Chondrocyte (in vitro differentiated cells): ENCODE measurements at regions not wholly inside any gene's neighbourhood (a gene's known extent, or its start where the extent isn't known, plus 50 kb on each side); places are given as distances from the start of the nearest gene placed in this dataset.
A peak's percentile ranks its signal among the peaks of the same experiment; 100 is the strongest.

Source experiments
- DNase-seq: peaks from one replicate; pipeline ENCODE4 v3.0.0; 2021; ENCODE audit warnings: mixed read lengths, low spot score
- H3K27ac Mint-ChIP-seq: one replicate; pipeline ENCODE4 v1.8.0; 2021; ENCODE audit warnings: mild to moderate bottlenecking, moderate library complexity, mixed read lengths; ENCODE audit not compliant: unreplicated experiment
- H3K27me3 Mint-ChIP-seq: 2 replicates; pipeline ENCODE4 v1.8.0; 2021; ENCODE audit warnings: low read depth, mixed read lengths
- H3K36me3 Mint-ChIP-seq: 2 replicates; pipeline ENCODE4 v1.8.0; 2021; ENCODE audit warnings: low read depth, mixed read lengths
- H3K4me1 Mint-ChIP-seq: 2 replicates; pipeline ENCODE4 v1.8.0; 2021; ENCODE audit warnings: low read depth, mild to moderate bottlenecking, mixed read lengths
- H3K4me3 Mint-ChIP-seq: one replicate; pipeline ENCODE4 v1.8.0; 2021; ENCODE audit warnings: mild to moderate bottlenecking, moderate library complexity, mixed read lengths; ENCODE audit not compliant: unreplicated experiment
- H3K9me3 Mint-ChIP-seq: 2 replicates; pipeline ENCODE4 v1.8.0; 2021; ENCODE audit warnings: low read depth, mixed read lengths
- TF ChIP-seq, protein P1 (sequence below): fragments of 200-600 bp; sonication (generic); IDR thresholded peaks from 2 replicates; pipeline ENCODE4 v1.5.0; 2021; ENCODE audit warnings: antibody characterized with exemption, mild to moderate bottlenecking, moderate library complexity

DNA sequence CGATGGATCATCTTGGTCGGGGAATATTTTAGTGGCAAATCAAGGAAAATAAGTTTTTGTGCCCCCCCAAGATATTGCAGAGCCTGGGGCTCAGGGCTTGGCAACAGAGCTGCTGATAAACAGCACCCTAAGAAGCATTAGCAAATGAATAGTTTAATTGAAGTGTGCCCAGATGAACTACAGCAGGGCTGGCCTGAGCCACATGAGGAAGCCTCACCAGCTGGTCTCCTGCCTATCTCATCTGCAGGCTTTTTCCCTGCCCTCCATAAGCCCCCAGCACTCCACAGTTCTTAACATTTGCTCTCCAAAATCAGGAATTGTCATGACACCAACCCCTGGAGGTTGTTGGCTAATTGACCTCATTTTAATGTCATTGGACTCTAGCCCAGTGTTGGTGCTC is 480.2 kb downstream of the HS3ST3B1 start:
- Mint-ChIP-seq H3K27ac (no peak overlapping the region), H3K27me3 (no peaks in the 10 kb centered on the region), H3K4me3 (no peak overlapping the region), H3K4me1 (peaks cover 17% of the 10 kb centered on the region), H3K36me3 (no peaks in the 10 kb centered on the region), H3K9me3 (no peaks in the 10 kb centered on the region)
- TF ChIP-seq, protein P1, sequence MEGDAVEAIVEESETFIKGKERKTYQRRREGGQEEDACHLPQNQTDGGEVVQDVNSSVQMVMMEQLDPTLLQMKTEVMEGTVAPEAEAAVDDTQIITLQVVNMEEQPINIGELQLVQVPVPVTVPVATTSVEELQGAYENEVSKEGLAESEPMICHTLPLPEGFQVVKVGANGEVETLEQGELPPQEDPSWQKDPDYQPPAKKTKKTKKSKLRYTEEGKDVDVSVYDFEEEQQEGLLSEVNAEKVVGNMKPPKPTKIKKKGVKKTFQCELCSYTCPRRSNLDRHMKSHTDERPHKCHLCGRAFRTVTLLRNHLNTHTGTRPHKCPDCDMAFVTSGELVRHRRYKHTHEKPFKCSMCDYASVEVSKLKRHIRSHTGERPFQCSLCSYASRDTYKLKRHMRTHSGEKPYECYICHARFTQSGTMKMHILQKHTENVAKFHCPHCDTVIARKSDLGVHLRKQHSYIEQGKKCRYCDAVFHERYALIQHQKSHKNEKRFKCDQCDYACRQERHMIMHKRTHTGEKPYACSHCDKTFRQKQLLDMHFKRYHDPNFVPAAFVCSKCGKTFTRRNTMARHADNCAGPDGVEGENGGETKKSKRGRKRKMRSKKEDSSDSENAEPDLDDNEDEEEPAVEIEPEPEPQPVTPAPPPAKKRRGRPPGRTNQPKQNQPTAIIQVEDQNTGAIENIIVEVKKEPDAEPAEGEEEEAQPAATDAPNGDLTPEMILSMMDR, result no peak
- DNase-seq, result no peak

DNA sequence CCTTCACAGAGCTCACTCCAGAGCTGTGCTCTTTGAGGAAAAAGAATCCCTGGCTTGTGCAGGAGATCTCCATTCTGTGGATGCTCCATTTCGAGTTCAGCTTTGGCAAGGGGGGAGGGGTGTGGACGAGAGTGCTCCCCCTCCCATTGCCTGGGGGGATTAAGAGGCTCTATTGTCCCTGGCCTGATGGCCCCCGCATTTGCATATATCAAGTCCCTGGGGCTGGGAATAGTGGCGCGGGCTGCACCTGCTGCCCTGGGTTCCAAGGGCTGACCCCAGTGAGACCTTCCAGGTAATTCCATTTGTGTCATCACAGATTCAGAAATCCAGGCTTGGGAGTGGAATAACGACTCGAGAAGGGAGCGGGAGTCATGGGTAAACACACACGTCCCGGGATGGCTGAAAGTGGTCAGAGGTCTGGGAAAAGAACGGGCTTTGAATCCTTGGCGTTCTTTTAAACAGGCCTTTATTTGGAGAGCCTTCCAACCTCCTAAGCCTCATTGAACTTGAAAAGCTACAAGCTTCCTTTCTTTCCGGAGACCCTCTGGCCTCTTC is 479.3 kb downstream of the HS3ST3B1 start:
- H3K27ac Mint-ChIP-seq, result no peak overlapping the region
- H3K4me1 Mint-ChIP-seq, result peaks cover 27% of the 10 kb centered on the region
- H3K27me3 Mint-ChIP-seq, result no peaks in the 10 kb centered on the region
- no peak for DNase-seq
- TF ChIP-seq, protein P1, result no peak
- H3K9me3 Mint-ChIP-seq, result no peaks in the 10 kb centered on the region
- no peak overlapping the region for H3K4me3 Mint-ChIP-seq
- H3K36me3 Mint-ChIP-seq, result no peaks in the 10 kb centered on the region

DNA sequence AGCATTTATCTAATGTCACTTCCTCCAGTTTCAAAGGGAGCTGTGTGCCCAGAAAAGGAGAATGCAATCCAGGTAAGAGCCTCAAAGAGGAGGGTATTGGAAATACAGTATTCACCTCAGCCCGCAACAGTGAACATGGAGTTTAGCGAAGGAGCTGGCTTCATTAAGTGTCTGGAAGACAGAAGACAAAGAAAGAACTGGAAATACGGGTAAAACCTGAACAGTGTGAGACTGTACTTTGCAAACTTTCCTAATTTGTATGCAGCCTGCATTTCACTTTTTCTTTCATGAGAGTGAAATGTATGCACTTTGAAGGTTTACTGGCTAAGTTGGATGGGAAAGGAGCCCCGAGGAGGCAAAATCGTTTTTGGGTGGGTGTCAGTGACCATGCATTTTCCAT is 478.4 kb downstream of the HS3ST3B1 start:
- H3K4me3 Mint-ChIP-seq, result no peak overlapping the region
- peaks cover 34% of the 10 kb centered on the region for H3K4me1 Mint-ChIP-seq
- peaks cover 3% of the 10 kb centered on the region for H3K9me3 Mint-ChIP-seq
- no peak for DNase-seq
- TF ChIP-seq, protein P1, result no peak
- H3K27ac Mint-ChIP-seq, result no peak overlapping the region
- no peaks in the 10 kb centered on the region for H3K36me3 Mint-ChIP-seq
- no peaks in the 10 kb centered on the region for H3K27me3 Mint-ChIP-seq

DNA sequence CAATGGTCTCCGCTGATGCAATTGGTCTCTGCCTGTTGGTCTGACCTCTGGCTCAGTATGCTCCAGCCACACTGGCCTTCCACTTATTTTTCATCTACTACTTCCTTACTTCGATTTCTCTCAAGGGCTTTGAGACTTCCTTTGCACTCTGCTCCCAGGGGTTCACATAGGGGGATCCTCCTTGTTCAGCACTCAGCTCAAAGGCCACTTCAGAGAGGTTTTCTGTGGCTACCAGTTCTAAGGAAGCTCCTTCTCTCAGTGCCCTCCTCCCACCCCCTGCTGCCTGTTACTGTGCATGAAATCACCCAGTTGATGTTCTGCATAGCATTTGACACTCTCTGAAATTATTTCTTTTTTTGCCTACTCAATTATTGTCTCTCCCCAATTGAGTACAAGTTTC is 476.4 kb downstream of the HS3ST3B1 start:
- TF ChIP-seq, protein P1, result no peak
- Mint-ChIP-seq H3K4me3 (no peak overlapping the region), H3K27me3 (no peaks in the 10 kb centered on the region), H3K27ac (peak overlapping the region; percentile 83), H3K36me3 (no peaks in the 10 kb centered on the region), H3K4me1 (peaks cover 46% of the 10 kb centered on the region), H3K9me3 (peaks cover 4% of the 10 kb centered on the region)
- DNase-seq, result no peak

DNA sequence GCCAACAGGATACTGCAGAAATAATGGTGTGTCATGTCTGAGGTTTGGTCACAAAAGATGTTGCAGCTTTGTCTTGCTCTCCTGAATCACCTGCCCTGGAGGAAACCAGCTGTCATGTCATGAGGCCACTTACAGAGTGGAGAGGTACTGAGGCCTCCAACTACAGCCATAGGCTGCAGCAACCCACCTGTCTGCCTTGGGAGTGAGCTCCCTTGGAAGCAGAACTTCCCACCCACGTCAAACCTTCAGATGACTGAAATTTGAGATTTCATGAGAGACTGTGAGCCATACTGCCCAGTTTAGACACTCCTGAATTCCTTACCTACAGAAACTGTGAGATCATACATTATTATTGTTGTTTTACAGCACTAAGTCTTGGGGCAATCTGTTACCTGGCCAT is 475.9 kb downstream of the HS3ST3B1 start:
- peaks cover 50% of the 10 kb centered on the region for H3K4me1 Mint-ChIP-seq
- H3K4me3 Mint-ChIP-seq, result no peak overlapping the region
- H3K36me3 Mint-ChIP-seq, result no peaks in the 10 kb centered on the region
- TF ChIP-seq, protein P1, result no peak
- DNase-seq, result no peak
- H3K9me3 Mint-ChIP-seq, result peaks cover 4% of the 10 kb centered on the region
- peak overlapping the region; percentile 83 for H3K27ac Mint-ChIP-seq
- no peaks in the 10 kb centered on the region for H3K27me3 Mint-ChIP-seq
